GM21381 (cell line): ENCODE measurements at regions not wholly inside any gene's neighbourhood (a gene's known extent, or its start where the extent isn't known, plus 50 kb on each side); places are given as distances from the start of the nearest gene placed in this dataset.
"Not testable (repeated sequence)": the region's sequence is repeated elsewhere in the genome, so short reads cannot be mapped to it uniquely, and the experiment has no call there.

ENCODE experiments used
- ATAC-seq: cut with Tn5 transposase; IDR thresholded peaks from one replicate; pipeline ENCODE4 v1.9.1; 2021; ENCODE audit warnings: mild to moderate bottlenecking, moderate library complexity; ENCODE audit not compliant: unreplicated experiment

DNA sequence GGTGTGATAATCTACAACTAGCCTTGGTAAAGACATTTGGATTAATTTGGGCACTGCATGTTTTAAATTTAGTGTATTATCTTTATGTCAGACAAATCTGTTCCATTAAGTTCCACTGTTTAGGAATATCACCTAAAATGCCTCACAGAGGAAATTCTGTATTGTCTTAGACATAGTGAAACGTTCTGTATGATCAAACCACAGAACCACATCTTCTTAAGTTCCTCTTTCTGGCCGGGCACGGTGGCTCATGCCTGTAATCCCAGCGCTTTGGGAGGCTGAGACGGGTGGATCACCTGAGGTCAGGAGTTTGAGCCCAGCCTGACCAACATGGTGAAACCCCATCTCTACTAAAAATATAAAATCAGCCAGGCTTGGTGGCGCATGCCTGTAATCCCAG lies 475.3 kb upstream of the CCDC179 start:
- ATAC-seq: not testable (repeated sequence)

DNA sequence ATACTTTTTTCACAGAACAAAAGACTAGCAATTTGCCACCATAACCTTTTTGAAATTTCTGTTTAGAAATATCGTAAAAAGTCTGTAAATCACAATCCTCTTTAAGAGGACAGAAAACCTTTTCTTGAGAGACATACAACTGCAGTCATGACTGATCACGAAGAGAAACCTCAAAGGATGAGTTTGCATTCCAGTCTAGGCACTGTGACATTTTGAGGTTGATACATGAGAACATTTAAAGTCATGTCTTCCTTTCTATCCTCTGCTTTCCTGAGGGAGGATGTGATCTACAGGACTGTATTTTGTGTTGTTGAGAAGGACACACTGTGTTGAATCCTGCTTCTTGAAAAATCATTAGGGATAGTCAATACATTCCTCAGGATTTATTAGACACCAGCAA lies 476.7 kb upstream of the CCDC179 start:
- no peak for ATAC-seq

DNA sequence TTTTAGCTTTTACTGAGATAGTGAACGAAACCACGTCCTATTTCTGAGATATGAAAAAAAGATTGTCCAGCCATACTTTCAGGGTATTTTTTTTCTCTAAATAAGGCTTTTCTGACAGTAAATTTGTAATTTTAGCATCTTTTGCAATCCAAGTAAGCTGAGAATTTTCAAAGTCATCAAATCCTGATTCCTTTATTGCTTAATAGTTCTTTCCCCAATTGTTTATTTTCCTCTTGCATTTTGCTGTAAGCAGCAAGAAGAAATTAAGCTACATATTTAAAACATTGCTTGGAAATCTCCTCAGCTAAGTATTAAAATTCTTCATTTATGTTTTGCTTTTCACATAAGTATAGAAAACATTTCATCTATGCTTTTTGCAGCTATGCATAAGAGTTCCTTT lies 493.3 kb upstream of the CCDC179 start:
- ATAC-seq: no peak

DNA sequence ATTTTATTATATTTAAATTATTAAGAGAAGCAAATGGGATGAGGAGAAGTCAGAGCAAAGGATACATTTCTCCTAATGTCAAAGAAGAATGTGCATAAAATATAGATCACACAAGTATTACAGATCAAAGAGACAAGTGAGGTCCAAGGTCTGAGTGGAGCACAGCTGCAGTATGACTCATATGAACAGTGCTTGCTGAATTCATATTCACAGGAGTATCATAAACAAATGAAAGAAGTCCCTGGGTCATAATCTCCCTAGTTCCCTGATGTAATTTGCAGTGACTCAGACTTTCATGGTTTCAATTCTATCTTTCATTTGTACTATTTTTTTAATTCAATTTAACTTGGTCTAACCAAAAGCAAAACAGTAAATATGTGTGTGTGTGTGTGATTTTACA lies 499.0 kb upstream of the CCDC179 start:
- no peak for ATAC-seq

DNA sequence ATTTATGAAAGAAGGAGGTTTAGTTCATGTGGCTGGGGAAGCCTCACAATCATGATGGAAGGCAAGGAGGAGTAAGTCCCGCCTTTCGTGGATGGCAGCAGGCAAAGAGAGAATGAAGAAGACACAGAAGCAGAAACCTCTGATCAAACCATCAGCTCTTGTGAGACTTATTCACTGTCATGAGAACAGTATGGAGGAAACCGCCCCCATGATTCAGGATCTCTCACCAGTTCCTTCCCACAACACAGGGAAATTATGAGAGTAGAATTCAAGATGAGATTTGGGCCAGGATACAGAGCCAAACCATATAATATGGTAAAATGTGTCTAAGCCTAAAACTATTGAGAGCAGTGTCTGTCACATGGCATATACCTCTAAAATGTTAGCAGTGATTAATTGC lies 503.8 kb upstream of the CCDC179 start:
- ATAC-seq: no peak

DNA sequence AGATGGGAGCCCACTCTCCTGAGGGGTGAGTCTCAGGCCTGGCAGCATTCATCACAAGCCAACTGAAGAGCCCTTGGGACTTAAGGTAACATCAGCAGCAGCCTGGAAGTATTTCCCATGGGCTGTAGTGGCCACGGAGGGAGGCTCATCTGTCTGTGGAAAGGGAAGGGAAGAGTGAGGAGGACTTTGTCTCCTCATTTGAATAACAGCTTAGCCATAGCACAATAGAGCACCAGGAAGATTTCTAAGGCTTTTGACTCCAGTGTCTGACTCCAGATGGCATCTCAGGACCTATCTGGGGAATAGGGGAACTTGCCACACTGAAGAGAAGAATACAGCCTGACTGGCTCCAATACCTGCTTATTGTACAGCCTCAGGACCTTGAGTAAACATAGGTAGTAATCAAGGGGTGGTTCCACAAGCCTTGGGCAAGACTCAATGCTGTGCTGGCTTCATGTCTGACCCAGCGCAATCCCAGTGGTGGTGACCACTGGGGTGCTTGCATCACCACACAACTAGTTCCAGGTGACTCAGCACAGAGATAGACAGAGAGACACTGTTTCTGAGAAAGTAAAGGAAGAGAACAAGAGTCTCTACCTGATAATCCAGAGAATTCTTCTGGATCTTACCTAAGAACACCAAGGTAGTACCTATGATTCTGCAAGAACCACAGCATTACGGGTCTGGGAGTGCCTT lies 510.5 kb upstream of the CCDC179 start:
- no peak for ATAC-seq

DNA sequence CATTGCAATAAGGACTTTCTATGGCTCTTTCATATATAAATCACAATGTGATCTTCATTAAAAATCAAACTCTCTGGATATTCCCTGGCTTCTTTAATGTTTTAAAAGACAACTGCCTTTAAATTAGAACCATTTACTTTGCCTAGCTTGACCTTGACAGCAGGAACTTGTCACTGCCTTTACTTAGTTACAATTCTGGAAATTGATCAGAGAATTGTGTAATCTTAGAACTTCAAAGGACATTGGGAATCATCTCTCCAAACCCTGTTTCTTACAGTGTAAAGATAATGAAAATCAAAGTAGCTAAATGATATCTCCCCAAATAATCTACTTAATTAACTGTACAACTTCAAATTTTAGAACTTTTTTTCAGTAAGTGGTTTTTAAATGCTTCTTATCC lies 517.6 kb upstream of the CCDC179 start:
- ATAC-seq: no peak

DNA sequence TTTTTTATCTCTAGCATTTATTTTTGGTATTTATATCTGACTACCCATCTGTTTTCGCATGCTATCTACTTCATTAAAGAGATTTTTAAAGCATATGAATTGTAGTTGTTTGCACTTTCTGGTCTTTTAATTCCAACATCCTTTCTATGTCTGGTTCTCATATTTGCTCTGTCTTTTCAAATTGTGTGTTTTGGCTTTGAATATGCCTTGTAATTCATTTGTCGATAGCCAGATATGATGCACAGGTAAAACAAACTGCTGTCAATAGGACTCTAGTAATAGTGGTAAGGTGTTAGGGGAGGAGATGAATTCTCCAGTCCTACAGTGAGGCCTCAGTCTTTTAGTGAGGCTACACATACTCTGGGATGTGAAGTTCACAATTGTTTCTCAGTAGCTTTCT lies 530.8 kb upstream of the CCDC179 start:
- no peak for ATAC-seq

DNA sequence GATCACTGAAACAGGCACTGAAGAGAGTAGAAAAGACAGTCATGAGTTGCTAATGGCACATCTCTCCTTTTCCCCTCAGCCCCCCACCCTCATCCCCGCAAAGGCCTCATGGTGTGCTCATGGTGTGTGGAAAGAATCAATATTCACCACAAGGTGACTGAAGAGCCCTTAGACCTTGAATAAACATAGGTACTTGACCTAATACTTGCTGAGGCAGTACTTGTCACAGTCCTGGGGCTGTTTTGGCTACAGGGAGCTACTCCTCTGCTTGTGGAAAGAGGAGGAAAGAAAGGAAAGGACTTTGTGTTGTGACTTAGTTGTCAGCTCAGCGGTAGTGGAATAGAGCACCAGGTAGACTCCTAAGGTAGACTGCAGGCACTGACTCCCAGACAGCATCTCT lies 537.8 kb upstream of the CCDC179 start:
- no peak for ATAC-seq

DNA sequence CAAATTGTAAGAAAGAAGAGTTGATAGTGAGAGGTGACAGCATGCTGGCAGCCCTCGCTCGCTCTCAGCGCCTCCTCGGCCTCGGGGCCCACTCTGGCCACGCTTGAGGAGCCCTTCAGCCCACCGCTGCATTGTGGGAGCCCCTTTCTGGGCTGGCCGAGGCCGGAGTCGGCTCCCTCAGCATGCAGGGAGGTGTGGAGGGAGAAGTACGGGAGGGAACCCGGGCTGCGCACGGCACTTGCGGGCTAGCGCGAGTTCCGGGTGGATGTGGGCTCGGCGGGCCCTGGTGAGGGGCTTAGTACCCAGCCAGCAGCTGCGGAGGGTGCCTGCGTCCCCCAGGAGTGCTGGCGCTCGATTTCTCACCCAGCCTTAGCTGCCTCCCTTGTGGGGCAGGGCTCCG lies 539.7 kb upstream of the CCDC179 start:
- ATAC-seq: no peak

DNA sequence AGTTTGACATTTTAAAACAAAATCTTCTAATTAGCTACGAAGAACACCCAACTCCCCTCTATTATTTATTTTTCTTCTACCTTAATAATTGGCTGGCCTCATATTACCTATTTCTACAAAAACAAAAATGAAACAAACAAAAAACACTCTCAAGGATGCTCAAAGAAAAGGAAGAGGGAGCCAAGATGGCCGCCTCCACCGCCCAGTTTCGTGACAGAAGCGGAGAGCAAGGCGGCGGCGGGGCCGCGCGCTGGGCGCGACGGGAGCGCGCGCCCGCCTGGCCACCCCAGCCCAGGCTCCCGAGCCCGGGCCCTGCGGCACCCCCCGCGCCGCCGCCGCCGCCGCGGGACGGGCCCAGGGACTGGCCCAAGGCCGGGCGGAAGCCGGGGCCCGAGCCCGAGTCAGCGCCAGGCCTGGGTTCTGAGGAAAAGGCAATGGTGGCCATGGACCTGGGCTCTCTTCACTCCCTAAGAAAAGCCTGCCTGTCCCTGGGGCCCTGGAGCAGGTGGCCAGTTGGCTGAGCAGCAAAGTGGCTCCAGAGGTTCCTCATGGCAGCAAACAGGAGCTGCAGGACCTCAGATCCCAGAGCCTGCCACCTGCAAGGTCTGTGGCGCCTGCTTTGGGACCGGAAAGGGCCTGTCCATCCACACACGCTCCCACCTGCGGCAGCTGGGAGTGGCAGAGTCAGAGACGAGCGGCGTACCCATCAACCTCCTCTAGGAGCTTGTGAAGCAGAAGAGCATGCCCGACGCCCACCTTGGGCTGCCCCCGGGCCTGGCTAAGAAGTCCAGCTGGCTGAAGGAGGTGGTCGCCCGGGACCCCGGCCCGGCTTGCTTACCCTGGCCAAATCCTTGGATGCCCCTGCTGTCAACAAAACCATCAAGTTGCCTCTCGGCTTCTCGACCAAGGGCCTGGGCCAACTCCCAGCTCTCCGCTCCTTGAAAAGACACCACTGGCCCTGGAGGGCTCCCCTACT lies 543.2 kb upstream of the CCDC179 start:
- ATAC-seq: no peak

DNA sequence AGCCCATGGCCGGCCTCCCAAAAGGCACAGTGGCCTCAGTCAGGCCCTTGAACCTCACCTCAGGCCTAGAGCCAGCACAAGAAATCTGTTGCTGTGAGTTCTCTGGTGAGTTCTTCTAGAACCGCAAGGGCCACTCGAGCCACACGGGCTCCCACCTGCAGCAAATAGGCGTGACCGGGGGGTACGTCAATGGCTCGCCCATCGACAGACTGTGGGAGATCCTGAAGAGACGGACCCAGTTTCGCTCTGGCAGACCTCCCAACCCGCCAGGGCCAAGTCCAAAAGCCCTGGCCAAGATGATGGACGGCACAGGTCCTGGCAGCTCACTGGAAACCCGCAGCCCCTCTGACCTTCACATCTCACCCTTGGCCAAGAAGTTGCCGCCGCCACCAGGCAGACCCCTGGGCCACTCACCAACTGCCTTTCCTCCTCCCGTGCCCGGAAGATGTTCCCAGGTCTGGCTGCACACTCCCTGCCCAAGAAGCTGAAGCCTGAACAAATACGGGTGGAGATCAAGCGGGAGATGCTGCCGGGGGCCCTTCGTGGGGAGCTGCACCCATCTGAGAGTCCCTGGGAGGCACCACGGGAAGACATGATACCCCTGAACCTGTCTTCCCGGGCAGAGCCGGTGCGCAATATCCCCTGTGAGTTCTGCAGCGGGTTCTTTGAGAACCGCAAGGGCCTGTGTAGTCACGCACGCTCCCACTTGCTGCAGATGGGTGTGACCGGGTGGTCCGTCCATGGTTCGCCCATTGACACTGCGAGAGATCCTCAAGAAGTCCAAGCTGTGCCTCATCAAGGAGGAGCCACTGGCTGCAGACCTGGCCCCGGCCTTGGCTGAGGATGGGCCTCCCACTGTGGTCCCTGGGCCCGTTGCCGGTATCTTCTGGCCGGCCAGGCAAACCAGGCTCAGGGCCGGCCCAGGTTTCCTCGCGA lies 544.2 kb upstream of the CCDC179 start:
- no peak for ATAC-seq

DNA sequence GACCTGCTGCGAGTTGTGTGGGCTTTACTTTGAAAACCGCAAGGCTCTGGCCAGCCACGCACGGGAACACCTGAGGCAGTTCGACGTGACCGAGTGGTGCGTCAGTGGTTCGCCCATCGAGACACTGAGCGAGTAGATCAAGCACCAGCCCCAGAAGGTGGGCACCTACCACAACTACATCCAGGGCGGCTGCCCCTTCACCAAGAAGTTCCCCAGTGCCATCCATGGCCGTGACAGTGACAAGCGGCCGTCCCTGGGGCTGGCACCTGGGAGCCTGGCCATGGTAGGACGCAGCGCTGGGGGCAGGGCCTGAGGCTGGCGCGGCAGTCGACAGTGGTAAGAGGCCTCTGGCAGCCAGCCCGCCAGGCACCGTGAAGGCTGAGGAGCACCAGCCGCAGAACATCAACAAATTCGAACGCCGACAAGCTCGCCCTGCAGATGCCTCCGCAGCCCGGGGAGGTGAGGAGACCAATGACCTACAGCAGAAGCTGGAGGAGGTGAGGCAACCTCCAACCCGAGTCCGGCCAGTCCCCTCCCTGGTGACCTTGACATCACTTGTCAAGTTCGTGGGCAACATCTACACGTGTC lies 545.2 kb upstream of the CCDC179 start:
- no peak for ATAC-seq

DNA sequence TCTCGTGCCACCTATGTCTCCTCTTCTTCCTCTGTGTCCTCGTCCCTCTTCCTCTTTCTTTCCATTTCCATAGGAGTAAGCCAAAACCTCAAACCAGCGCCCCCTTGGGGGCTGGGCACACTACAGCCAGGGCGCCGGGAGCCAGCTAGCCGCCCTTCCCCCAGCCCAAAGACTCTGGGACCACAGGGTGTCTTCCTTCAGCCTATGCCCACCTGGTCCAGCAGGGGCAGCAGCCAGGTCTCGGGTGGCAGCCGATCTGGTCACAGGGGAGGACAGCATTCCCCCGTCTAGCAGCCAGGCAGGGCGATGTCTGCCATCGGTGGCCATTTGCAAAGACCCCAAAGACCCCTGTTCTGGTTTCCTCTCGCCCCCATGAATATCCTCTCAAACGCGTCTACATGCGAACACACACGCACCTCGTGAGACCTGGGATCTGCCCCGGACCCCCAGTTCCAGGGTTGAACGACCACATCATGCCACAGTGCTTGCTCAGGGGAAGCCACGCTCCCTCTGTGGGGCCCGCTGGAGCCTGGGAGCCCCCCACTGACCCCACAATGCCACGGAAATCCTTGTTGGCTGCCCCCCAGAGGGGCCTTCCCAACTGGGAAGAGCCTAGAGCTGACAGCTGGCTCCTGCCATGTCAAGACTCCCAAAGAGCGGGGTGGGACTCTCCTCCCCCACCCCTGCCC lies 546.0 kb upstream of the CCDC179 start:
- ATAC-seq: no peak

DNA sequence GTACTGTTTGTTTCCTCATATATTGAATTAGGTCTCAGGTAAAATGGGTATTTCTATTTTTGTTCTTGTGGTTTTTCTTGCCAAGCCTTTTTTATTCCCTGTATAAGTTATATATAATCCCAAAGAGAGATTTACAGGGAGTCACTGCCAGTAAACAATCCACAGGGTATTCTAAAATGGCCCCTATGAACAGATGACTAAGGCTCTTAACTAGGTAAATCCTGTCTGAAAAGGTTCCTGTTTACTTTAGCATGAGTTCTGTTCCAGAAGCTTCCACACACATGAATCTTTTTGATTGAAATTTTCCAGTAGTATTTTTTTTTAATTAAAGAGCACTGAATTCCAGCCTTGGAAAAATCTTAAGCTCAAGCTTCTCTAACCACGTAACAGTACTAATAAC lies 552.8 kb upstream of the CCDC179 start:
- ATAC-seq: no peak

DNA sequence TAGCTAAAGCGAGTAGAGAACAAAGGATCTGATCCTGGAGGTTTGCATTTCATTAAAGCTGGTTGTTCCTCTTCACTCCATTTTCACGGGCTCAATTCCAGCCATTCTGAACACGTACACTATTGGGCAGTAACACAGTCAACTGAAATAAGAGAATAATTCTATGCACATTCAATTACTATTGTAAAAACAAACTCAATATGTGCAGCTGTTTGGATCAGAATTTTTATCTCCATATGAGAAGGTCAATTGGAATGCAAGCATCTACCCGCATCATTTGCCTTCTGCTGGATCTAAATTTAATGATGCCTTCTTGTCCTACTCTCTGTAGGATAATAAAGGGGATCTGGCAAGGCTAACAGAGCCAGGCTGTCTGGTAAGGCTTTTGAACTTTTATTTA lies 562.8 kb upstream of the CCDC179 start:
- no peak for ATAC-seq

DNA sequence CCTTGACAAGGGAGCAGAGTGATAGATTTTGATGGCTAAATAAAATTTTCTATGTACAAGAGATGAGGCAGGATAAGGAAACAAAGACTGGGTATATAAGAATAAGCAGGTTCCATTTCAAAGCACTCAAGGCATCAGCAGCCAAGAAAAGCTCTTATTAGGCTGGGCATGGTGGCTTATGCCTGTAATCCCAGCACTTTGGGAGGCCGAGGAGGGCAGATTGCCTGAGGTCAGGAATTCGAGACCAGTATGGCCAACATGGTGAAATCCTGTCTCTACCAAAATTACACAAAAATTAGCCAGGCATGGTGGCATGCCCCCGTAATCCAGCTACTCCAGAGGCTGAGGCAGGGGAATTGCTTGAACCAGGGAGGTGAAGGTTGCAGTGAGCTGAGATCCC lies 563.4 kb upstream of the CCDC179 start:
- no peak for ATAC-seq

DNA sequence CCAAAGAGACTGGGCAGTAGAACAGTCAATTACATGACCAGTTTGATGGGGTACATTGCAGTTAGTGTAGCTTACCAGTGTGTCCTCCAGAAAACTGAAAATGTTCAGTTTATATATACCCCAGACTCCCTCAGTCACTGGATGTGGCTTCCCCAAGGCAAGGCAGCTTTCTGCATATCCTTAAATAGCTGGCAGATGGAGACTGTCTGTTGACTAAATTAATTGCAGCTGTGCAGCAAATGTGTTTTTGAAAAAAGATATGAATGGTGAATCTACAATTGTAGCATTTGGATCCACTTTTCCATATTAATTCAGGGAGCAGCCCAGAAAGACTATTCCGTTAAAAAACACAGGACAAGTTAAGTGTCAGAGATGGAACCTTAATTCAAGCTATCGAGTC lies 565.1 kb upstream of the CCDC179 start:
- ATAC-seq: no peak

DNA sequence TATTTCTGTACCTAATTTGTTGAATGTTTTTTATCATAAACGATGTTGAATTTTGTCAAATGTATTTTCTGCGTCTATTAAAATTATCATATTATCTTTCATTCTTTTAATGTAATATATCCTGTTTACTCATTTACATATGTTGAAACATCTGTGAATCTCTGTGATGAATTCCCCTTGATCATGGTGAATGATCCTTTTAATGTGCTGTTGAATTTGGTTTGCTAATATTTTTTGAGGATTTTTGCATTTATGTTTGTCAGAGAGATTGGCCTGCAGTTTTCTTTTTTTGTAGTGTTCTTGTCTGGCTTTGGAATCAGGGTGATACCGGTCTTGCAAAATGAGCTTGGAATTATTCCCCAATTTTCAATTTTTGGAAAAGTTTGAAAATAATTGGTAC lies 569.3 kb upstream of the CCDC179 start:
- ATAC-seq: no peak

DNA sequence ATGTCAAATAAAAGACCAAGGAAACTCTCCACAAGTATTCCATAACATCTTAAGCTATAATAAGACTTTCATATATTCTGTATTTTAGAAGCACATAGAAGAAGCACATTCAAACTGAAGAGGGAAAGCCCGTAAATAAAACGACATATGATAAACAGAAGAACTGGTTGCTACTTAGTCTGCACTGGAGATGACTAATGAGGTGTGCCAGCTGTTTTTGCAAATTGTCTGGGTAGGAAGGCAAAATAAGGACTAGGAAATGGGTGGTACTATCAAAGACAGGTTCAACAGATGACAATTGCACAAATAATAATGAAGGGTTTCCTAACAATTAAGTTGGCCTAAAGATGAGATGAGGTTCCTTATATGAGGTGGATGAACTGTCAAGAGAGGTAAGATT lies 593.2 kb upstream of the CCDC179 start:
- ATAC-seq: no peak
